ENCODE measurements at regions not wholly inside any gene's neighbourhood (a gene's known extent, or its start where the extent isn't known, plus 50 kb on each side); places are given as distances from the start of the nearest gene placed in this dataset.

DNA sequence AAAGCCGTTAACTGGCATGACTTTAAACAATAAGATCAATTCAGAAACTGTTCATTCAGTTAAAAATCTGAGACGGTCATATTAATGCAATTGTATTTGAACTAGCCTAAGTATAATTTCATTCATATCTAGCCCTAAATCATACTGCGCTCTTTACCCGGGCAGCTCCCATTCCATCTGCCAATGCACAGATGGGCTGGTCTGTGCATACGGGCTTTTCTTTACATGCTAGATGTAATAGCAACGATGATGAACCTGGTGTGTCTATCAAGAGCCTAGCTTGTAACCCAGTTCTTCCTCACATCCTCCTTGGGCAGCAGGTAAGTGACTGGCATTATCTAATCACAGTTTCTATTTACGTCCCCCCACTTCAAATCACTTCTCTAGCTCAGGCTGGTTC, 631.5 kb upstream of the KLHL29 start:
- intact Hi-C loops (cut with micrococcal nuclease): no loop called here
- ChIA-PET POLR2A (no interaction called here), CTCF (no interaction called here), RAD21 (ENCODE audit: low non-redundant PET in 1 of 2, low total read pairs in 2 of 2, uncharacterized antibody in 2 of 2, unreplicated experiment in 2 of 2) (no interaction called here)
- no peak overlapping the region for H2AFZ ChIP-seq (ENCODE audit: low read depth, low read length, poor library complexity, severe bottlenecking)
- DNase-seq (ENCODE audit: low read depth, low spot score): no peak
- H3K36me3 ChIP-seq (ENCODE audit: control insufficient read depth in 1 of 2, insufficient read depth in 2 of 2, low read length in 2 of 2): no peaks in the 10 kb centered on the region
- H3K9me3 ChIP-seq (ENCODE audit: control insufficient read depth in 1 of 2, insufficient read depth in 1 of 2, low read depth in 1 of 2, low read length in 2 of 2): peaks cover 0 to 10% of the 10 kb centered on the region in 2 experiments; a peak in 2 of 4 replicates
- no peaks in the 10 kb centered on the region for H3K9me2 ChIP-seq (ENCODE audit: insufficient read depth)
- TF ChIP-seq SRF (IDR thresholded peaks at IDR 0.05; ENCODE audit: low read depth): no peak
- no peak for TF ChIP-seq YY1 (IDR thresholded peaks at IDR 0.05; ENCODE audit: extremely low read depth, insufficient replicate concordance, low read depth, low read length)
- H3K79me2 ChIP-seq (ENCODE audit: insufficient read depth, low read length): no peaks in the 10 kb centered on the region
- H3K4me3 ChIP-seq (replicated peaks in 1 of 2; ENCODE audit: low read depth in 1 of 2, low read length in 2 of 2): no peak overlapping the region
- no peak overlapping the region for H3K9ac ChIP-seq (ENCODE audit: low read length)
- H3K4me2 ChIP-seq (ENCODE audit: low read length): no peak overlapping the region
- no peaks in the 10 kb centered on the region for H3K4me1 ChIP-seq (ENCODE audit: control insufficient read depth in 1 of 2, insufficient read depth in 2 of 2, low read length in 2 of 2)
- ATAC-seq: no peak
- H3K27ac ChIP-seq (ENCODE audit: low read depth, low read length): no peak overlapping the region
- H3K27me3 ChIP-seq (ENCODE audit: insufficient read depth, low read length): no peaks in the 10 kb centered on the region
- BruUV-seq (replicated peaks): no TSS peak
- H4K20me1 ChIP-seq (ENCODE audit: insufficient read depth): no peaks in the 10 kb centered on the region

DNA sequence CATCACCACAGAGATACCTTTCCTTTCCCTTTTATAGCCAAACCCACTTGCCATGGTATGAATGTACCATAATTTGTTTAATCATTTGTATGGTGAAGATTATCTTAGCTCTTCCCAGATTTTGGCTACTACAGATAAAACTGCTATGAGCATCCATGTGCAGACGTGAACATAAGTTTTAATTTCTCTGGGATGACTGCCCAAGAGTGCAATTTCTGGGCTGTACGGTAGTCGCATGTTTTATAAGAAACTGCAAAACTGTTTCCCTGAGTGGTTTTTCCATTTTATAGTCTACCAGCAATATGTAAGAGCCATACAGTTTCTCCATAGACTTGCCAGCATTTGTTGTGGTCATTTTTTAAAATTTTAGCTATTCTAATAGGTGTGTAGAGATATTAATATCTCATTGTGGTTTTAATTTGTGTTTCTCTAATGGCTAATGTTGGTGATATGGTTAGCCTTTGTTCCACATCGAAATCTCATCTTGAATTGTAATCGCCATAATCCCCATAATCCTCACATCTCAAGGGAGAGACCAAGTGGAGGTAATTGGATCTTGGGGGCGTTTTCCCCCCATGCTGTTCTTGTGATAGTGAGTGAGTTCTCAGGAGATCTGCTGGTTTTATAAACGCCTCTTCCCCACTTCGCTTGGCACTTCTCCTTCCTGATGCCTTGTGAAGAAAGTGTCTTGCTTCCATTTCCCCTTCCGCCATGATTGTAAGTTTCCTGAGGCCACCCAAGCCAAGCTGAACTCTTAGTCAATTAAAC, 628.5 kb upstream of the KLHL29 start:
- H3K27ac ChIP-seq (ENCODE audit: low read depth, low read length): no peak overlapping the region
- no peak overlapping the region for H2AFZ ChIP-seq (ENCODE audit: low read depth, low read length, poor library complexity, severe bottlenecking)
- POLR2A ChIA-PET: no interaction called here
- no peaks in the 10 kb centered on the region for H3K4me1 ChIP-seq (ENCODE audit: control insufficient read depth in 1 of 2, insufficient read depth in 2 of 2, low read length in 2 of 2)
- H3K4me2 ChIP-seq (ENCODE audit: low read length): no peak overlapping the region
- intact Hi-C loops (cut with micrococcal nuclease): no loop called here
- no peaks in the 10 kb centered on the region for H3K27me3 ChIP-seq (ENCODE audit: insufficient read depth, low read length)
- H3K4me3 ChIP-seq (replicated peaks in 1 of 2; ENCODE audit: low read depth in 1 of 2, low read length in 2 of 2): no peak overlapping the region
- H3K79me2 ChIP-seq (ENCODE audit: insufficient read depth, low read length): no peaks in the 10 kb centered on the region
- no peak for ATAC-seq
- H3K36me3 ChIP-seq (ENCODE audit: control insufficient read depth in 1 of 2, insufficient read depth in 2 of 2, low read length in 2 of 2): no peaks in the 10 kb centered on the region
- TF ChIP-seq TCF7L2 (IDR thresholded peaks at IDR 0.05; ENCODE audit: borderline replicate concordance, extremely low read depth, insufficient read depth, insufficient read length): no peak
- TF ChIP-seq, protein P1, sequence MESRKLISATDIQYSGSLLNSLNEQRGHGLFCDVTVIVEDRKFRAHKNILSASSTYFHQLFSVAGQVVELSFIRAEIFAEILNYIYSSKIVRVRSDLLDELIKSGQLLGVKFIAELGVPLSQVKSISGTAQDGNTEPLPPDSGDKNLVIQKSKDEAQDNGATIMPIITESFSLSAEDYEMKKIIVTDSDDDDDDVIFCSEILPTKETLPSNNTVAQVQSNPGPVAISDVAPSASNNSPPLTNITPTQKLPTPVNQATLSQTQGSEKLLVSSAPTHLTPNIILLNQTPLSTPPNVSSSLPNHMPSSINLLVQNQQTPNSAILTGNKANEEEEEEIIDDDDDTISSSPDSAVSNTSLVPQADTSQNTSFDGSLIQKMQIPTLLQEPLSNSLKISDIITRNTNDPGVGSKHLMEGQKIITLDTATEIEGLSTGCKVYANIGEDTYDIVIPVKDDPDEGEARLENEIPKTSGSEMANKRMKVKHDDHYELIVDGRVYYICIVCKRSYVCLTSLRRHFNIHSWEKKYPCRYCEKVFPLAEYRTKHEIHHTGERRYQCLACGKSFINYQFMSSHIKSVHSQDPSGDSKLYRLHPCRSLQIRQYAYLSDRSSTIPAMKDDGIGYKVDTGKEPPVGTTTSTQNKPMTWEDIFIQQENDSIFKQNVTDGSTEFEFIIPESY (IDR thresholded peaks at IDR 0.05; ENCODE audit: extremely low read depth, insufficient replicate concordance, low read length): no peak
- TF ChIP-seq SP1 (IDR thresholded peaks at IDR 0.05; ENCODE audit: low read depth): no peak
- TF ChIP-seq ELF1 (IDR thresholded peaks at IDR 0.05; ENCODE audit: borderline replicate concordance, low read depth): no peak
- no peak for TF ChIP-seq CBX3 (IDR thresholded peaks at IDR 0.05; ENCODE audit: low read depth)
- TF ChIP-seq SIN3A (IDR thresholded peaks at IDR 0.05; ENCODE audit: low read depth): no peak
- no peak for TF ChIP-seq ZNF274 (IDR thresholded peaks at IDR 0.05; ENCODE audit: low read depth, low read length)
- TF ChIP-seq, protein P2, sequence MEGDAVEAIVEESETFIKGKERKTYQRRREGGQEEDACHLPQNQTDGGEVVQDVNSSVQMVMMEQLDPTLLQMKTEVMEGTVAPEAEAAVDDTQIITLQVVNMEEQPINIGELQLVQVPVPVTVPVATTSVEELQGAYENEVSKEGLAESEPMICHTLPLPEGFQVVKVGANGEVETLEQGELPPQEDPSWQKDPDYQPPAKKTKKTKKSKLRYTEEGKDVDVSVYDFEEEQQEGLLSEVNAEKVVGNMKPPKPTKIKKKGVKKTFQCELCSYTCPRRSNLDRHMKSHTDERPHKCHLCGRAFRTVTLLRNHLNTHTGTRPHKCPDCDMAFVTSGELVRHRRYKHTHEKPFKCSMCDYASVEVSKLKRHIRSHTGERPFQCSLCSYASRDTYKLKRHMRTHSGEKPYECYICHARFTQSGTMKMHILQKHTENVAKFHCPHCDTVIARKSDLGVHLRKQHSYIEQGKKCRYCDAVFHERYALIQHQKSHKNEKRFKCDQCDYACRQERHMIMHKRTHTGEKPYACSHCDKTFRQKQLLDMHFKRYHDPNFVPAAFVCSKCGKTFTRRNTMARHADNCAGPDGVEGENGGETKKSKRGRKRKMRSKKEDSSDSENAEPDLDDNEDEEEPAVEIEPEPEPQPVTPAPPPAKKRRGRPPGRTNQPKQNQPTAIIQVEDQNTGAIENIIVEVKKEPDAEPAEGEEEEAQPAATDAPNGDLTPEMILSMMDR (IDR thresholded peaks at IDR 0.05 in 2 of 3, conservative IDR thresholded peaks at IDR 0.05 in 1 of 3; ENCODE audit: borderline replicate concordance in 1 of 3, insufficient read depth in 1 of 3, low read depth in 2 of 3, low read length in 2 of 3): no peak
- TF ChIP-seq YY1 (IDR thresholded peaks at IDR 0.05; ENCODE audit: extremely low read depth, insufficient replicate concordance, low read depth, low read length): no peak
- CTCF ChIA-PET: no interaction called here
- BruUV-seq (replicated peaks): no TSS peak
- no peak for DNase-seq (ENCODE audit: low read depth, low spot score)
- RAD21 ChIA-PET (ENCODE audit: low non-redundant PET in 1 of 2, low total read pairs in 2 of 2, uncharacterized antibody in 2 of 2, unreplicated experiment in 2 of 2): no interaction called here
- H3K9me3 ChIP-seq (ENCODE audit: control insufficient read depth in 1 of 2, insufficient read depth in 1 of 2, low read depth in 1 of 2, low read length in 2 of 2): peaks cover 0 to 6% of the 10 kb centered on the region in 2 experiments; a peak in 2 of 4 replicates
- no peak overlapping the region for H3K9ac ChIP-seq (ENCODE audit: low read length)
- H3K9me2 ChIP-seq (ENCODE audit: insufficient read depth): no peaks in the 10 kb centered on the region
- no peaks in the 10 kb centered on the region for H4K20me1 ChIP-seq (ENCODE audit: insufficient read depth)
